ENCODE measurements at regions not wholly inside any gene's neighbourhood (a gene's known extent, or its start where the extent isn't known, plus 50 kb on each side); places are given as distances from the start of the nearest gene placed in this dataset.

DNA sequence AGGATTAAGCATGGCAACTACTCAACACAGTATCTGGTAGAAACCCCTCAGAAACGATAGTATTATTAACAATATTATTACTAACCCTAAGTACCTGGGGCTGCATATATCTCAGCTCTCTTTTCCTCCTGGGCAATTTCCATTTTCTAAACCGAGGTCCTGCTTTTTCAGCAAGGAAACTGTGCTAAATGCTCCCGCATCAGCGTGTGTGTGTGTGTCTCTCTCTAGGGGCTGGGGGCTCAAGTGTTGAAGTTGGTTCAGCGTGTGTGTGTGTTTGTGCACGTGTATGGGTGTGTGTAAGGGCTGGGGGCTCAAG lies 169.3 kb upstream of the MAF start:
- intact Hi-C loops (cut with micrococcal nuclease) = loop anchor here (1.0 to 5.0 kb wide), 2 partner anchors 168 to 1671 kb away; partner anchors contain the start of genes MAF and WWOX
- H3K27ac Mint-ChIP-seq = no peak overlapping the region
- CTCF ChIA-PET = no interaction called here

DNA sequence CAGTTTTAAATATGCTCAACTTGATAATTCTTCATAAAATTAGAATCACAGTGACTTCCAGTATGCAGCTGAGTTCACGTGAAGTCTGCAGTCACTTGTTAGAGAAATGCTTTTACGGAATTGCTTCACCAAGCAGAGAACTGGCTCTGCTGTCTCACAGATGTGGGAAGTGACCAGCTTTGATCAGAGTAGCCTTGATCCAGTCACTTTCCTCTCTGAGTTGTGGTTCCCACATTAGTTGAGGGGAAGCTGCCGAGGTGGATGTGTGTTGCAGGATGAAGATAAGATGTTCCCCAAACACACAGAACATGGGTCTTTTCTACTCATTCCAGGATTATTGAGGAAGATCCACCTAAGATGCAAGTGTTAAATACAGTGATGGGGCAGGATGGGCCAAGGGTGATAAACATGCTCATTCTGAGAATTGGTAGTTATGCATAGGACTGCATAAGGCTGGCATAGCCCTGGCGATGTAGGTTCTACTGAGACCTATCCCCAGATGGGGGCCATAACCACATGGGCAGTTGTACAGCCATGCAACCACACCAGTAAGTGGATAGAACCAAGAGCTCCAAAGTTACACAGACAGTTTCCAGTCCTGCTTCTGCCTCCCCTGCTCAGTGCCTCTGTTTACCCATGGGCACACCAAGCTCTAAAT lies 168.9 kb upstream of the MAF start:
- peaks cover 17% of the 10 kb centered on the region for H3K27me3 Mint-ChIP-seq
- CTCF ChIA-PET = no interaction called here
- TF ChIP-seq, protein P1, sequence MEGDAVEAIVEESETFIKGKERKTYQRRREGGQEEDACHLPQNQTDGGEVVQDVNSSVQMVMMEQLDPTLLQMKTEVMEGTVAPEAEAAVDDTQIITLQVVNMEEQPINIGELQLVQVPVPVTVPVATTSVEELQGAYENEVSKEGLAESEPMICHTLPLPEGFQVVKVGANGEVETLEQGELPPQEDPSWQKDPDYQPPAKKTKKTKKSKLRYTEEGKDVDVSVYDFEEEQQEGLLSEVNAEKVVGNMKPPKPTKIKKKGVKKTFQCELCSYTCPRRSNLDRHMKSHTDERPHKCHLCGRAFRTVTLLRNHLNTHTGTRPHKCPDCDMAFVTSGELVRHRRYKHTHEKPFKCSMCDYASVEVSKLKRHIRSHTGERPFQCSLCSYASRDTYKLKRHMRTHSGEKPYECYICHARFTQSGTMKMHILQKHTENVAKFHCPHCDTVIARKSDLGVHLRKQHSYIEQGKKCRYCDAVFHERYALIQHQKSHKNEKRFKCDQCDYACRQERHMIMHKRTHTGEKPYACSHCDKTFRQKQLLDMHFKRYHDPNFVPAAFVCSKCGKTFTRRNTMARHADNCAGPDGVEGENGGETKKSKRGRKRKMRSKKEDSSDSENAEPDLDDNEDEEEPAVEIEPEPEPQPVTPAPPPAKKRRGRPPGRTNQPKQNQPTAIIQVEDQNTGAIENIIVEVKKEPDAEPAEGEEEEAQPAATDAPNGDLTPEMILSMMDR (IDR thresholded peaks at IDR 0.05) = no peak
- intact Hi-C loops (cut with micrococcal nuclease) = no loop called here
- no peaks in the 10 kb centered on the region for H3K9me3 Mint-ChIP-seq
- no peak for ATAC-seq (ENCODE audit: low read depth)
- H3K27ac Mint-ChIP-seq = no peak overlapping the region
- POLR2A ChIA-PET = no interaction called here
- peak overlapping the region; percentile 87 for H3K4me3 Mint-ChIP-seq
- H3K4me1 Mint-ChIP-seq = peaks cover 31% of the 10 kb centered on the region
- no peak for DNase-seq
- H3K36me3 Mint-ChIP-seq (ENCODE audit: low read depth) = no peaks in the 10 kb centered on the region

More for the DNA sequence above, 169.3 kb upstream of the MAF start:
- peak overlapping the region; percentile 87 for H3K4me3 Mint-ChIP-seq
- peaks cover 31% of the 10 kb centered on the region for H3K4me1 Mint-ChIP-seq
- no peaks in the 10 kb centered on the region for H3K9me3 Mint-ChIP-seq
- ATAC-seq (ENCODE audit: low read depth) (no peak), DNase-seq (no peak)
- H3K36me3 Mint-ChIP-seq (ENCODE audit: low read depth) = no peaks in the 10 kb centered on the region
- TF ChIP-seq, protein P1 (IDR thresholded peaks at IDR 0.05) = no peak
- H3K27me3 Mint-ChIP-seq = peaks cover 17% of the 10 kb centered on the region
- POLR2A ChIA-PET = no interaction called here

- H3K9me3 Mint-ChIP-seq = no peaks in the 10 kb centered on the region
- peaks cover 13% of the 10 kb centered on the region for H3K27me3 Mint-ChIP-seq
- POLR2A ChIA-PET = no interaction called here
- ATAC-seq (ENCODE audit: low read depth) (no peak), DNase-seq (no peak)
- TF ChIP-seq, protein P1 (IDR thresholded peaks at IDR 0.05) = no peak
- H3K4me1 Mint-ChIP-seq = peaks cover 31% of the 10 kb centered on the region
- no peak overlapping the region for H3K27ac Mint-ChIP-seq
- no peaks in the 10 kb centered on the region for H3K36me3 Mint-ChIP-seq (ENCODE audit: low read depth)
- H3K4me3 Mint-ChIP-seq = peak overlapping the region; percentile 25
- CTCF ChIA-PET = no interaction called here
- intact Hi-C loops (cut with micrococcal nuclease) = no loop called here
Measured at GRCh38 chr16:79768276-79768970, 167.9 kb upstream of the MAF start.

- TF ChIP-seq, protein P1 (IDR thresholded peaks at IDR 0.05) = no peak
- ATAC-seq (ENCODE audit: low read depth) = no peak
- Mint-ChIP-seq H3K4me1 (peaks cover 31% of the 10 kb centered on the region), H3K36me3 (ENCODE audit: low read depth) (no peaks in the 10 kb centered on the region), H3K4me3 (peak overlapping the region; percentile 25), H3K27ac (no peak overlapping the region), H3K27me3 (peaks cover 13% of the 10 kb centered on the region), H3K9me3 (no peaks in the 10 kb centered on the region)
- ChIA-PET POLR2A (no interaction called here), CTCF (no interaction called here)
- no peak for DNase-seq
- intact Hi-C loops (cut with micrococcal nuclease) = no loop called here
Measured at GRCh38 chr16:79767421-79768275, 167.1 kb upstream of the MAF start.

DNA sequence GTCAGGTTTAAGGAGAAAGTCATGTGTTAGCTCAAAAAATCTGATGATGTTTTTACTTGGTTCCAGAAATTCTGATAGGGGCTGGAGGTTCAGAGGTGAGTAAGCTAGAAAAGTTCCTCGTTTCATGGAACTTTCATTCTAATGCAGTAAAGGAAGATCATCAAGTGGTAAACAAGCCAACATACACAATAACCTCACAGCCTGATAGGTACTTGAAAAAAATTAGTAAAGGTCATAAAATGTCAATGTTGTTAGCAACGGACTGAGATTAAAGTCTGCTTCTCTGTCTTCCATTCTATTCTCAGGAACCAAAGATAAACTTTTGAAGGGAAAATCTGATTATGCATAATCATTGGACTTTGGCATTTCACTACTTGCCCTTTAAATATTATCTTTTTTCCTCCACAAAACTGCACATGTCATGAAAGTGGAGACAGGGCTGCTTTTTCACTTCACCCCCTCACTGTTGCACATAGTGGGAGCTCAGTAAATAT lies 165.4 kb upstream of the MAF start:
- H3K27ac Mint-ChIP-seq = no peak overlapping the region
- TF ChIP-seq, protein P1 (IDR thresholded peaks at IDR 0.05) = no peak
- intact Hi-C loops (cut with micrococcal nuclease) = no loop called here
- no peak for DNase-seq
- H3K4me1 Mint-ChIP-seq = peaks cover 28% of the 10 kb centered on the region
- H3K36me3 Mint-ChIP-seq (ENCODE audit: low read depth) = no peaks in the 10 kb centered on the region
- no peak overlapping the region for H3K4me3 Mint-ChIP-seq
- ChIA-PET POLR2A (no interaction called here), CTCF (interaction anchor here (0.7 kb wide), 1 partner anchor 920 kb away, joined by 3 read pairs; no protein-coding TSS in a partner anchor)
- no peaks in the 10 kb centered on the region for H3K9me3 Mint-ChIP-seq
- peaks cover 7% of the 10 kb centered on the region for H3K27me3 Mint-ChIP-seq
- ATAC-seq (ENCODE audit: low read depth) = no peak
